DOHH2 (cell line): ENCODE measurements at regions not wholly inside any gene's neighbourhood (a gene's known extent, or its start where the extent isn't known, plus 50 kb on each side); places are given as distances from the start of the nearest gene placed in this dataset.

ENCODE experiments used
- EZH2phosphoT487 ChIP-seq: fragments of 200-600 bp; sonication (generic); IDR thresholded peaks from 2 replicates; pipeline ENCODE4 v1.6.1; 2017; ENCODE audit warnings: borderline replicate concordance, mild to moderate bottlenecking, antibody characterized with exemption, low read length, moderate library complexity, mixed read lengths
- TF ChIP-seq, protein P1 (sequence below): fragments of 200-600 bp; sonication (generic); IDR thresholded peaks from one replicate; pipeline ENCODE4 v1.5.1; 2014; ENCODE audit warnings: antibody characterized with exemption, mild to moderate bottlenecking, low read depth, low read length; ENCODE audit not compliant: poor library complexity, severe bottlenecking

GRCh38 chr6:43982084-43982625, 145.1 kb downstream of the MRPL14 start:
- TF ChIP-seq, protein P1, sequence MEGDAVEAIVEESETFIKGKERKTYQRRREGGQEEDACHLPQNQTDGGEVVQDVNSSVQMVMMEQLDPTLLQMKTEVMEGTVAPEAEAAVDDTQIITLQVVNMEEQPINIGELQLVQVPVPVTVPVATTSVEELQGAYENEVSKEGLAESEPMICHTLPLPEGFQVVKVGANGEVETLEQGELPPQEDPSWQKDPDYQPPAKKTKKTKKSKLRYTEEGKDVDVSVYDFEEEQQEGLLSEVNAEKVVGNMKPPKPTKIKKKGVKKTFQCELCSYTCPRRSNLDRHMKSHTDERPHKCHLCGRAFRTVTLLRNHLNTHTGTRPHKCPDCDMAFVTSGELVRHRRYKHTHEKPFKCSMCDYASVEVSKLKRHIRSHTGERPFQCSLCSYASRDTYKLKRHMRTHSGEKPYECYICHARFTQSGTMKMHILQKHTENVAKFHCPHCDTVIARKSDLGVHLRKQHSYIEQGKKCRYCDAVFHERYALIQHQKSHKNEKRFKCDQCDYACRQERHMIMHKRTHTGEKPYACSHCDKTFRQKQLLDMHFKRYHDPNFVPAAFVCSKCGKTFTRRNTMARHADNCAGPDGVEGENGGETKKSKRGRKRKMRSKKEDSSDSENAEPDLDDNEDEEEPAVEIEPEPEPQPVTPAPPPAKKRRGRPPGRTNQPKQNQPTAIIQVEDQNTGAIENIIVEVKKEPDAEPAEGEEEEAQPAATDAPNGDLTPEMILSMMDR, result no peak
- TF ChIP-seq EZH2phosphoT487, result no peak
